ENCODE measurements at regions not wholly inside any gene's neighbourhood (a gene's known extent, or its start where the extent isn't known, plus 50 kb on each side); places are given as distances from the start of the nearest gene placed in this dataset.

- no peak for DNase-seq (ENCODE audit: low read depth)
Measured at GRCh38 chr5:2183154-2184025, 300.7 kb upstream of the IRX4 start.

GRCh38 chr5:2182020-2182419 lies 299.3 kb upstream of the IRX4 start:
- no peak for DNase-seq (ENCODE audit: low read depth)

DNA sequence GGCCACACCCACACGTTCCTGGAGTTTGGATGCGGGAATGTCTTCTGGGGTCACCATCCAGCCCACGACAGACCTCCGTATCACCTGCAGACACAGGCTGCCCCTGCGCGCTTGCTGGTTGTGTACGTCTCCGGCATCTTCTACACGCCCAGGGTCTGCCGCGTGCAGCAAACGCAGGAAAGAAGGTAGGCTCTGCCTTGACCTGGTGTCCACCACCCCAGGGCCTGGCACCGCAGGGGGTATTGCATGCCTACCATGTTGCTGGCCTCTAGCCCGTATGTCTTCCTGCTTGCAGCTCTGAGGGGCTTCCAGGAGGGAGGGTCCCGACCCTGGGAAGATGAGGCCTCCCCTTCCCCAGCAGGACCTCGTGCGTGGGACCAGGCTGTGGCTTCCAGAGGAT lies 298.8 kb upstream of the IRX4 start:
- DNase-seq (ENCODE audit: low read depth): no peak

DNA sequence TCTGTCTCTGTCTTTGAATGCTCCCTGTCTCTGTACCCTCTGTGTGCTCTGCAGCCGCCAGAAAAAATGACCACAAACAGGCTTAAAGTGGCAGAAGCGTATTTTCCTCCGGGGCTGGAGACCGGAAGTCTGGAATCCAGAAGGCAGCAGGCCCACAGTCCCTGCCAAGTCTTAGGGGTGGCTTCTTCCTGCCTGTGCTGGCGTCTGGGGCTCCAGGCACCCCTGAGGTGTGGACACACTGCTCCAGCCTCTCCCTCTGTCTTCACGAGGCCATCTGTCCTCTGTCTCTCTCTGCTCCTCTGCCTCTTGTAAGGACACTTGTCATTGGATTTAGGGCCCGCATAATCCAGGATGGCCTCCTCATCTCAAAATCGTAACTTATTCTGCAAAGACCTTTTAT lies 298.4 kb upstream of the IRX4 start:
- DNase-seq (ENCODE audit: low read depth): no peak

DNA sequence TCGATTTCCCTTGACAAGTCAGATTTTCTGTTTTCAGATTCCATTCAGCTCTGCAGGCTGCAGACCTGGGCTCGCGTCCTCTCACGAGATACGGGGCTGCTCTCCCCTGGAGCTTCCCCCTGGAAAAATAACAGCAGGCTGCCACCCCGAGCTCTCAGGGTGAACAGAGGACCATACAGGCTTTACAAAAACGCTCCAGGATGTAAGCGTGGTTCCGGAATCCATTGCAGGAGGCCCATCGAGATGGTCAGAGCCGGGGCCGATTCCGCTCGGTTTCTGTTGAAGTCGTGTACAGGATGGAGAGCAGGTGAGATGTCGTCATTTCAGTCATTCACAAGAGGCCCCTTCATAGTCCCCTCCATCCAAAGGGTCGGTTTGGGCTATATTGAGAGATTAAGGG lies 297.7 kb upstream of the IRX4 start:
- DNase-seq (ENCODE audit: low read depth): no peak

- no peak for DNase-seq (ENCODE audit: low read depth)
Measured at GRCh38 chr5:2179861-2180260, 297.1 kb upstream of the IRX4 start.

- DNase-seq (ENCODE audit: low read depth): no peak
Measured at GRCh38 chr5:2178528-2178927, 295.8 kb upstream of the IRX4 start.

- DNase-seq (ENCODE audit: low read depth): no peak
Measured at GRCh38 chr5:2178071-2178477, 295.3 kb upstream of the IRX4 start.

GRCh38 chr5:2177244-2177643 lies 294.5 kb upstream of the IRX4 start:
- no peak for DNase-seq (ENCODE audit: low read depth)

DNA sequence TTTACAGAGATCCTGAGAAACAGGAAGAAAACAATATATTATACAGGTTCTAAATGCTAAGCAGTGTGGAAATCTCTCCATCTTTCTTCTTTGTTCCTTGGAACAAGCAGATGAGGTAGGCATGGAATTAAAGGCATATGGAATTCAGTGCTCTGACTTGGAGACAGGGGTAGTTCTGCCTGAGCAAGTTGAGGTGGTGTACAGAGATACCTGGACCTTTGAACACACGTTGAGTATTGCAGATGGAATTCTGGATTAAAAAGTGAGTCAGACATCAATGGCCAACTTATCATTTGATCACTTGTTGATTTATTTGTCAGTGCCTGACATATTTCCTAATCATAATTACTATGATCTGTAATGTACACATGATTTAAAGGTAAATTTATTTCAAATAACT lies 293.9 kb upstream of the IRX4 start:
- DNase-seq (ENCODE audit: low read depth): no peak

- DNase-seq (ENCODE audit: low read depth): no peak
Measured at GRCh38 chr5:2175842-2176404, 293.2 kb upstream of the IRX4 start.

GRCh38 chr5:2175041-2175440 lies 292.3 kb upstream of the IRX4 start:
- no peak for DNase-seq (ENCODE audit: low read depth)

GRCh38 chr5:2174538-2174937 lies 291.8 kb upstream of the IRX4 start:
- no peak for DNase-seq (ENCODE audit: low read depth)

- no peak for DNase-seq (ENCODE audit: low read depth)
Measured at GRCh38 chr5:2173151-2173834, 290.6 kb upstream of the IRX4 start.

GRCh38 chr5:2172471-2172870 lies 289.7 kb upstream of the IRX4 start:
- no peak for DNase-seq (ENCODE audit: low read depth)

DNA sequence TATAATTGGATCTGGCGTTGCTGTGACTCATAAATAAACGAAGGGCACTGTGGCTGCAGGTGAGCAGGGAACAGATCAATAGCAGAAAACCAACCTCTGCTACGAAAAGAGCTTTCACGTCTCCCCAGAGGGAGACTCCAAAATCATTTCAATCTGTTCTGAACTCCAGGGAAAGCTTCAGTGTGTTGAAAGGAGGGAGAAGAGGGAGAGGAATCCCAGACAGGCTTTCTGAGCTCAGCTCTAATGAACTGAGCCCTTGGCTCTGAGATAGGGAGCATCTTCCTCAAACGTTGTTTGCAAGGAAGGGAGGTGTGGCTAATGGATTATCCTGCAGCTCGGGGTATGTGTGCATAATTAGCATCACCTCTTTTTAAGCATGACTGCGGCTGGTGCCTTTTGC lies 288.0 kb upstream of the IRX4 start:
- DNase-seq (ENCODE audit: low read depth): no peak

DNA sequence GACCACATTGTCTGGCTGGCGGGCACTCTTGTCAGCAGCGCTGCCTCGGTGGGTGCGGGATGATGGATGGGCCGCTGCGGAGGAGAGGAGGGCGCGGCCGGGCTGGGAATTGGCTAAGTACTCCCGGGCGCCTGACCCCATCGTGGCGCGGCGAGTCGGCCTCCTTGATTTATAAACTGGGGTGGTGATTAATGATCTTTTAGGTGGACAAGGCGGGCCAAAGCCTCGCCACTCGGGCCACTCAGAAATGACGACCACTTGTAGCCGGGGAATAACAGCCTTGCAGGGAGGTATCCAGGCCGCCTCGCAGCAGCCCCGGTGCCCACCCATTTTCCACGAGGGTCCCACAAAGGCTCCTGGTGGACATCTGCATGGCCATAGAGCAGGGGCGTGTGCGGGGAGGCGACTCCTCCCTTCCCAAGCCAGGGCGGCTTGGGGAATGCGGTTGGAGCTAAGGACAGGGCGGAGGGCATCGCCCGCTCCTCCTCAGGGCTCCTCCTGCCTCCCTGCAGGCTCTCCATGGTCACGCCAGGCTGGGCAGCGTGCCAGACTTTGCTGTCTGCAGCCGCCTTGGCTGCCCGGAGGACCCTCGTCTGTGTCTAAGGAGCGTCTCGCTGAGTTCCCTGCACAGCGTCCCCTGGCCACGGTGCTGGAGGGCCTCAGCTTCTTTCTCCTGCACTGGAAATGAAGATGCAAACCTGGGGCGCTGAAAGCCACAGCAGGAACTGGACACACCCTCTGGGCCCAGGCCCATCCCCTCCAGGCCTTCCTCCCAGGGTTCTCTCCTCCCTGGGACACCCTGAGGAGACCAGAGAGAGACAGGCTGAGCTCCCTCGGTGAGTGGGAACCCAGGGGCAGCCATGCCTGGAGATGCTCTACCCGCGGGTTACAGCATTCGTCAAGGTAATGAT lies 287.4 kb upstream of the IRX4 start:
- no peak for DNase-seq (ENCODE audit: low read depth)

GRCh38 chr5:2169430-2169808 lies 286.7 kb upstream of the IRX4 start:
- no peak for DNase-seq (ENCODE audit: low read depth)

- DNase-seq (ENCODE audit: low read depth): no peak
Measured at GRCh38 chr5:2168601-2169429, 286.1 kb upstream of the IRX4 start.

- DNase-seq (ENCODE audit: low read depth): no peak
Measured at GRCh38 chr5:2167671-2168070, 284.9 kb upstream of the IRX4 start.

DNA sequence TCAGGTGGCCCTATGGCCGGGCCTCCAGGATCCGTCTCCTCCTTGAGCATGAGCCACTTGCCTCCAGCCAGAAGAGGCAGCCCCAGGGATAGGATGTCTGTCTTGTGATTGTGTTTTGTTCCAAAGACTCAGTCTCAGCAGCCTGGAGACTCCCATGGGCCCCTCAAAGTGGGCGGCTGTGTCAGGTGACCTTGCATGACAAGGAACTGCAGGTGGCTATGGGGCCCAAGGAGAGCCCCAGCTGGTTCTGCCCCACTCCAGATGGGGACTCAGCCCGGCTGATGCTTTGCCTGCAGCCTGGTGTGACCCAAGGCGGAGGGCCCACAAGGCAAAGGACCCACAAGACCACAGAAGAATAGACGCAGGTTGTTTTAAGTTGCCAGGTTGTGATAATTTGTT lies 284.3 kb upstream of the IRX4 start:
- DNase-seq (ENCODE audit: low read depth): no peak

Data from activated T-cell treated with anti-CD3 and anti-CD28 coated beads for 1 hour (primary cell).